Suppressor macrophage treated with lipopolysaccharide for 4 hours (primary cell): ENCODE measurements at regions not wholly inside any gene's neighbourhood (a gene's known extent, or its start where the extent isn't known, plus 50 kb on each side); places are given as distances from the start of the nearest gene placed in this dataset.
A peak's percentile ranks its signal among the peaks of the same experiment; 100 is the strongest.
"Not testable (repeated sequence)": the region's sequence is repeated elsewhere in the genome, so short reads cannot be mapped to it uniquely, and the experiment has no call there.

Source experiments
- DNase-seq: peaks from one replicate; pipeline ENCODE4 v3.0.0-alpha.2; 2020

- no peak for DNase-seq
Observed at GRCh38 chr18:46179306-46179705, 75.1 kb downstream of the HAUS1 start.

GRCh38 chr18:46182633-46183358 lies 78.6 kb downstream of the HAUS1 start:
- peak; percentile 53 for DNase-seq

GRCh38 chr18:46184296-46184695 lies 80.1 kb downstream of the HAUS1 start:
- not testable (repeated sequence) for DNase-seq

GRCh38 chr18:46184727-46185126 lies 80.5 kb downstream of the HAUS1 start:
- peak; percentile 26 for DNase-seq

GRCh38 chr18:46190667-46191066 lies 86.5 kb downstream of the HAUS1 start:
- DNase-seq = no peak

- DNase-seq = no peak
Observed at GRCh38 chr18:46196627-46197243, 92.5 kb downstream of the HAUS1 start.

GRCh38 chr18:46199515-46200147 lies 95.4 kb downstream of the HAUS1 start:
- DNase-seq = no peak

- not testable (repeated sequence) for DNase-seq
Observed at GRCh38 chr18:46200178-46201055, 96.2 kb downstream of the HAUS1 start.

GRCh38 chr18:46204143-46204542 lies 100.0 kb downstream of the HAUS1 start:
- no peak for DNase-seq

GRCh38 chr18:46207985-46208384 lies 103.8 kb downstream of the HAUS1 start:
- DNase-seq = no peak

- DNase-seq = no peak
Observed at GRCh38 chr18:46209161-46209560, 105.0 kb downstream of the HAUS1 start.

- peak; percentile 67 for DNase-seq
Observed at GRCh38 chr18:46211816-46212215, 107.6 kb downstream of the HAUS1 start.

GRCh38 chr18:46212398-46212797 lies 108.2 kb downstream of the HAUS1 start:
- no peak for DNase-seq

- DNase-seq = peak; percentile 35
Observed at GRCh38 chr18:46213295-46213694, 109.1 kb downstream of the HAUS1 start.

- DNase-seq = no peak
Observed at GRCh38 chr18:46214435-46214834, 110.2 kb downstream of the HAUS1 start.

GRCh38 chr18:46215902-46216723 lies 111.9 kb downstream of the HAUS1 start:
- DNase-seq = no peak

- no peak for DNase-seq
Observed at GRCh38 chr18:46220116-46220515, 115.9 kb downstream of the HAUS1 start.

- DNase-seq = no peak
Observed at GRCh38 chr18:46222093-46222492, 117.9 kb downstream of the HAUS1 start.

- peak; percentile 32 for DNase-seq
Observed at GRCh38 chr18:46222710-46223360, 118.7 kb downstream of the HAUS1 start.

- DNase-seq = no peak
Observed at GRCh38 chr18:46224181-46224775, 120.1 kb downstream of the HAUS1 start.

GRCh38 chr18:46226461-46226860 lies 122.3 kb downstream of the HAUS1 start:
- no peak for DNase-seq
